HCT116 (cell line): ENCODE measurements at regions not wholly inside any gene's neighbourhood (a gene's known extent, or its start where the extent isn't known, plus 50 kb on each side); places are given as distances from the start of the nearest gene placed in this dataset.

Source experiments
- ATAC-seq: fragments of 200-7000 bp; cut with Tn5 transposase; 2 replicates; pipeline ENCODE4 v1.9.1; 2020; ENCODE audit warnings: mild to moderate bottlenecking, moderate library complexity
- BruUV-seq: library from RNA; stranded (reverse); fragments of 400-500 nt; replicated peaks from 2 replicates; lab custom pipeline; 2021; lab: Mats Ljungman, UMichigan
- CTCF ChIA-PET: fragments of 300-600 bp; sonication (Branson Sonifier 250); formaldehyde crosslinking; loops from one replicate; lab custom pipeline; 2021; ENCODE audit warnings: antibody characterized with exemption; lab: Charles Lee
- POLR2A ChIA-PET: fragments of 300-600, 350-600 bp; sonication (Branson Sonifier 250); formaldehyde crosslinking; loops from one replicate; lab custom pipeline; 2021; ENCODE audit warnings: antibody characterized with exemption; lab: Charles Lee
- RAD21 ChIA-PET, 2 experiments: fragments of 300-600 bp; sonication (Branson Sonifier 250); formaldehyde crosslinking; loops; one replicate each; lab custom pipeline; 2023; ENCODE audit warnings: low total read pairs in 2 of 2; ENCODE audit not compliant: uncharacterized antibody in 2 of 2, unreplicated experiment in 2 of 2, low non-redundant PET in 1 of 2; lab: Charles Lee
- DNase-seq: peaks from one replicate; pipeline ENCODE4 v3.0.0-alpha.2; 2010; ENCODE audit warnings: low read depth, low spot score
- H2AFZ ChIP-seq: fragments of 200-600 bp; shearing (Covaris generic), sonication (generic); 2 replicates; pipeline ENCODE4 v1.6.1; 2017; ENCODE audit warnings: low read depth, mixed run types, mixed read lengths, antibody characterized with exemption, low read length; ENCODE audit not compliant: poor library complexity, severe bottlenecking
- H3K27ac ChIP-seq: 2 replicates; pipeline ENCODE4 v1.5.1; 2012; ENCODE audit warnings: low read depth, low read length
- H3K27me3 ChIP-seq: fragments of 200-600 bp; sonication (generic); 2 replicates; pipeline ENCODE4 v1.6.1; 2016; ENCODE audit warnings: mixed run types, low read length, mixed read lengths; ENCODE audit not compliant: insufficient read depth
- H3K36me3 ChIP-seq, 2 experiments: fragments of 200-500 bp in 1 of 2; fragments of 200-600 bp in 1 of 2; sonication (Bioruptor generic) in 1 of 2; sonication (generic) in 1 of 2; 2 replicates each; pipeline versions ENCODE4 v1.5.1 to v1.6.1; 2014 to 2016; ENCODE audit warnings: low read length in 2 of 2, inconsistent platforms in 1 of 2, mixed read lengths in 1 of 2, mixed run types in 1 of 2; ENCODE audit not compliant: insufficient read depth in 2 of 2, control insufficient read depth in 1 of 2
- H3K4me1 ChIP-seq, 2 experiments: fragments of 200-600 bp in 1 of 2; sonication (generic) in 1 of 2; 2 replicates each; pipeline versions ENCODE4 v1.5.1 to v1.6.1; 2012 to 2017; ENCODE audit warnings: low read length in 2 of 2, inconsistent platforms in 1 of 2, mild to moderate bottlenecking in 1 of 2, mixed read lengths in 1 of 2, mixed run types in 1 of 2, moderate library complexity in 1 of 2; ENCODE audit not compliant: insufficient read depth in 2 of 2, control insufficient read depth in 1 of 2
- H3K4me2 ChIP-seq: fragments of 200-600 bp; sonication (generic); 2 replicates; pipeline ENCODE4 v1.6.1; 2017; ENCODE audit warnings: mixed run types, low read length, mixed read lengths
- H3K4me3 ChIP-seq, 2 experiments: fragments of 200-600 bp in 1 of 2; sonication (generic) in 1 of 2; replicated peaks in 1 of 2; 2 replicates each; pipeline ENCODE4 v1.5.1; 2011 to 2016; ENCODE audit warnings: low read length in 2 of 2, control low read depth in 1 of 2, low read depth in 1 of 2, mild to moderate bottlenecking in 1 of 2, mixed read lengths in 1 of 2, mixed run types in 1 of 2
- H3K79me2 ChIP-seq: fragments of 200-600 bp; sonication (generic); 2 replicates; pipeline ENCODE4 v1.6.1; 2017; ENCODE audit warnings: mild to moderate bottlenecking, mixed run types, low read length, moderate library complexity, mixed read lengths; ENCODE audit not compliant: insufficient read depth
- H3K9ac ChIP-seq: fragments of 200-600 bp; sonication (generic); 2 replicates; pipeline ENCODE4 v1.6.1; 2016; ENCODE audit warnings: low read length, mixed read lengths
- H3K9me2 ChIP-seq: fragments of 200-600 bp; sonication (generic), shearing (Covaris generic); 2 replicates; pipeline ENCODE4 v1.6.1; 2017; ENCODE audit warnings: mixed run types, mild to moderate bottlenecking, moderate library complexity; ENCODE audit not compliant: insufficient read depth
- H3K9me3 ChIP-seq, 2 experiments: fragments of 200-500 bp in 1 of 2; fragments of 200-600 bp in 1 of 2; sonication (Bioruptor generic) in 1 of 2; sonication (generic) in 1 of 2; 2 replicates each; pipeline ENCODE4 v1.6.1; 2014 to 2017; ENCODE audit warnings: low read length in 2 of 2, mixed read lengths in 2 of 2, inconsistent platforms in 1 of 2, low read depth in 1 of 2, mild to moderate bottlenecking in 1 of 2, mixed run types in 1 of 2, moderate library complexity in 1 of 2; ENCODE audit not compliant: control insufficient read depth in 1 of 2, insufficient read depth in 1 of 2
- H4K20me1 ChIP-seq: fragments of 200-600 bp; sonication (generic), shearing (Covaris generic); 2 replicates; pipeline ENCODE4 v1.6.1; 2017; ENCODE audit warnings: mixed run types, mild to moderate bottlenecking, moderate library complexity; ENCODE audit not compliant: insufficient read depth
- CTCF ChIP-seq, 3 experiments: fragments of 200-600 bp in 1 of 3; sonication (generic) in 1 of 3; IDR thresholded peaks in 2 of 3; conservative IDR thresholded peaks in 1 of 3; 2 replicates each; pipeline ENCODE4 v1.5.1; 2012 to 2017; ENCODE audit warnings: low read depth in 2 of 3, low read length in 2 of 3, antibody characterized with exemption in 1 of 3, borderline replicate concordance in 1 of 3, control low read depth in 1 of 3, mild to moderate bottlenecking in 1 of 3, mixed read lengths in 1 of 3, mixed run types in 1 of 3, moderate library complexity in 1 of 3; ENCODE audit not compliant: insufficient read depth in 1 of 3
- EZH2phosphoT487 ChIP-seq: fragments of 200-600 bp; IDR thresholded peaks from 2 replicates; pipeline ENCODE4 v1.6.1; 2018; ENCODE audit warnings: antibody characterized with exemption, borderline replicate concordance
- FOSL1 ChIP-seq: IDR thresholded peaks from 2 replicates; pipeline ENCODE4 v1.6.1; 2012; ENCODE audit warnings: low read depth
- POLR2AphosphoS5 ChIP-seq: IDR thresholded peaks from 2 replicates; pipeline ENCODE4 v1.6.1; 2011; ENCODE audit warnings: mild to moderate bottlenecking, low read depth, low read length, moderate library complexity
- RAD21 ChIP-seq: IDR thresholded peaks from 2 replicates; pipeline ENCODE4 v1.6.1; 2012; ENCODE audit warnings: low read depth, mild to moderate bottlenecking
- SIN3A ChIP-seq: IDR thresholded peaks from 2 replicates; pipeline ENCODE4 v1.6.1; 2012; ENCODE audit warnings: low read depth
- ZBTB33 ChIP-seq: IDR thresholded peaks from 2 replicates; pipeline ENCODE4 v1.6.1; 2011; ENCODE audit warnings: mild to moderate bottlenecking, low read length, moderate library complexity; ENCODE audit not compliant: insufficient replicate concordance; ENCODE audit errors: extremely low read depth
- intact Hi-C: fragments of 100-400 bp; cut with micrococcal nuclease; formaldehyde crosslinking; loops from 2 replicates; pipeline ENCODE4 v1.10.0; 2022

GRCh38 chr4:27094783-27095182, 234.1 kb downstream of the STIM2 start:
- BruUV-seq: no TSS peak

GRCh38 chr4:27096142-27096824, 235.6 kb downstream of the STIM2 start:
- intact Hi-C loops: loop anchor here (2.0 to 10.0 kb wide), 2 partner anchors 109 to 223 kb away; no protein-coding TSS in a partner anchor
- Histone ChIP-seq H3K27me3 (peaks cover 14% of the 10 kb centered on the region; the same call in 1 of the 2 replicates), H3K4me2 (no peak overlapping the region), H3K9me3 (no peaks in the 10 kb centered on the region), H3K27ac (no peak overlapping the region), H3K36me3 (no peaks in the 10 kb centered on the region), H3K4me3 (no peak overlapping the region), H3K79me2 (no peaks in the 10 kb centered on the region), H3K9ac (no peak overlapping the region), H2AFZ (no peak overlapping the region), H3K9me2 (no peaks in the 10 kb centered on the region), H4K20me1 (no peaks in the 10 kb centered on the region), H3K4me1 (peaks cover 0 to 7% of the 10 kb centered on the region in 2 experiments; a peak in 1 of 4 replicates)
- CTCF ChIA-PET: no interaction called here
- no peak for DNase-seq
- RAD21 ChIA-PET: no interaction called here
- POLR2A ChIA-PET: no interaction called here
- BruUV-seq: no TSS peak
- ATAC-seq: no peak
- no peak for TF ChIP-seq POLR2AphosphoS5
- no peak for TF ChIP-seq SIN3A
- no peak for TF ChIP-seq ZBTB33
- TF ChIP-seq FOSL1: no peak
- TF ChIP-seq CTCF (IDR thresholded peaks at IDR 0.05 in 2 of 3, conservative IDR thresholded peaks at IDR 0.05 in 1 of 3; ENCODE audit: borderline replicate concordance in 1 of 3, insufficient read depth in 1 of 3, low read depth in 2 of 3, low read length in 2 of 3): peak in 1 of 3 experiments; percentile 28; a peak in 1 of 6 replicates
- TF ChIP-seq EZH2phosphoT487: no peak
- peak; percentile 54 for TF ChIP-seq RAD21

More at GRCh38 chr4:27094783-27095182, 234.1 kb downstream of the STIM2 start:
- DNase-seq: no peak
- Histone ChIP-seq H2AFZ (no peak overlapping the region), H3K4me2 (no peak overlapping the region), H3K4me1 (no peaks in the 10 kb centered on the region), H3K27ac (no peak overlapping the region), H4K20me1 (no peaks in the 10 kb centered on the region), H3K27me3 (peaks cover 4% of the 10 kb centered on the region; the same call in 1 of the 2 replicates), H3K9ac (no peak overlapping the region), H3K4me3 (no peak overlapping the region), H3K9me2 (no peaks in the 10 kb centered on the region), H3K79me2 (no peaks in the 10 kb centered on the region), H3K36me3 (no peaks in the 10 kb centered on the region), H3K9me3 (no peaks in the 10 kb centered on the region)
- no peak for ATAC-seq
- ChIA-PET CTCF (interaction anchor here (0.7 kb wide), 1 partner anchor 37 kb away, joined by 3 read pairs; no protein-coding TSS in a partner anchor), POLR2A (no interaction called here), RAD21 (no interaction called here)
- TF ChIP-seq CTCF (IDR thresholded peaks at IDR 0.05 in 2 of 3, conservative IDR thresholded peaks at IDR 0.05 in 1 of 3; ENCODE audit: borderline replicate concordance in 1 of 3, insufficient read depth in 1 of 3, low read depth in 2 of 3, low read length in 2 of 3): no peak
- intact Hi-C loops: loop anchor here (10.0 kb wide), 1 partner anchor 110 kb away; no protein-coding TSS in a partner anchor
